H1 (cell line): ENCODE measurements at regions not wholly inside any gene's neighbourhood (a gene's known extent, or its start where the extent isn't known, plus 50 kb on each side); places are given as distances from the start of the nearest gene placed in this dataset.

ENCODE experiments used
- CTCF ChIA-PET: fragments of 300-600 bp; sonication (Branson Sonifier 250); formaldehyde crosslinking; loops from one replicate; lab custom pipeline; 2021; ENCODE audit not compliant: partially characterized antibody; lab: Charles Lee
- POLR2A ChIA-PET: fragments of 300-600 bp; sonication (Branson Sonifier 250); formaldehyde crosslinking; loops from one replicate; lab custom pipeline; 2021; ENCODE audit warnings: inconsistent platforms; ENCODE audit not compliant: partially characterized antibody; lab: Charles Lee
- DNase-seq, 2 experiments: peaks; one replicate each; pipeline versions ENCODE4 v3.0.0 to v3.0.0-alpha.2; 2010 to 2022; ENCODE audit warnings: low spot score in 2 of 2, low read depth in 1 of 2, mixed read lengths in 1 of 2
- FAIRE-seq: peaks from 2 replicates; lab custom pipeline; 2011; peaks lifted over from hg19 to GRCh38; lab: Jason Lieb, UNC
- H2AFZ ChIP-seq: 2 replicates; pipeline ENCODE4 v1.8.1; 2012; ENCODE audit warnings: low read length, inconsistent platforms
- H2AK5ac ChIP-seq: 2 replicates; pipeline ENCODE4 v1.6.1; 2013; ENCODE audit warnings: low read depth, low read length
- H2BK120ac ChIP-seq: replicated peaks from 2 replicates; pipeline ENCODE3; 2013; ENCODE audit warnings: low read depth, low read length, inconsistent platforms
- H2BK12ac ChIP-seq: 2 replicates; pipeline ENCODE4 v1.6.1; 2013; ENCODE audit warnings: low read depth, low read length
- H2BK15ac ChIP-seq: 2 replicates; pipeline ENCODE4 v1.6.1; 2013; ENCODE audit warnings: low read length
- H2BK20ac ChIP-seq: 2 replicates; pipeline ENCODE4 v1.6.1; 2013; ENCODE audit warnings: low read length
- H2BK5ac ChIP-seq: 2 replicates; pipeline ENCODE4 v1.6.1; 2013; ENCODE audit warnings: low read depth, low read length
- H3K14ac ChIP-seq: 2 replicates; pipeline ENCODE4 v1.6.1; 2013; ENCODE audit warnings: inconsistent platforms; ENCODE audit not compliant: insufficient read length
- H3K18ac ChIP-seq: 2 replicates; pipeline ENCODE4 v1.6.1; 2013; ENCODE audit warnings: low read length; ENCODE audit errors: extremely low read depth
- H3K23ac ChIP-seq: 2 replicates; pipeline ENCODE4 v1.6.1; 2013; ENCODE audit warnings: inconsistent platforms; ENCODE audit not compliant: insufficient read length
- H3K23me2 ChIP-seq: 2 replicates; pipeline ENCODE4 v1.6.1; 2013; ENCODE audit warnings: low read depth, low read length
- H3K27ac ChIP-seq: 2 replicates; pipeline ENCODE4 v1.6.1; 2011; ENCODE audit warnings: low read depth, low read length, inconsistent platforms
- H3K27me3 ChIP-seq, 4 experiments: replicated peaks in 1 of 4; 1 replicate in 1 of 4; 2 replicates in 3 of 4; pipeline versions ENCODE4 v1.6.1 to v1.8.1; 2011 to 2013; ENCODE audit warnings: low read length in 3 of 4, mild to moderate bottlenecking in 3 of 4, inconsistent platforms in 2 of 4, mixed read lengths in 2 of 4, moderate library complexity in 1 of 4; ENCODE audit not compliant: control insufficient read depth in 3 of 4, insufficient read depth in 3 of 4; ENCODE audit errors: extremely low read depth in 1 of 4
- H3K36me3 ChIP-seq, 4 experiments: 2 replicates each; pipeline versions ENCODE4 v1.6.1 to v1.8.1; 2011 to 2013; ENCODE audit warnings: mild to moderate bottlenecking in 4 of 4, low read length in 3 of 4, moderate library complexity in 2 of 4, control low read depth in 1 of 4, inconsistent platforms in 1 of 4; ENCODE audit not compliant: insufficient read depth in 4 of 4, control insufficient read depth in 2 of 4
- H3K4ac ChIP-seq: replicated peaks from 2 replicates; pipeline ENCODE3; 2013; ENCODE audit warnings: low read length, low read depth, mixed read lengths, inconsistent platforms; ENCODE audit not compliant: insufficient read length
- H3K4me1 ChIP-seq, 4 experiments: replicated peaks in 1 of 4; 1 replicate in 1 of 4; 2 replicates in 3 of 4; pipeline versions ENCODE4 v1.6.1 to v1.8.1; 2011 to 2013; ENCODE audit warnings: low read length in 3 of 4, inconsistent platforms in 2 of 4, mixed read lengths in 1 of 4; ENCODE audit not compliant: insufficient read depth in 4 of 4, control insufficient read depth in 3 of 4
- H3K4me2 ChIP-seq, 2 experiments: 2 replicates each; pipeline versions ENCODE4 v1.6.1 to v1.8.1; 2011 to 2013; ENCODE audit warnings: low read depth in 2 of 2, low read length in 2 of 2, control low read depth in 1 of 2, inconsistent platforms in 1 of 2, mild to moderate bottlenecking in 1 of 2; ENCODE audit not compliant: insufficient read depth in 1 of 2
- H3K4me3 ChIP-seq, 4 experiments: fragments of 200-600, 300-600 bp in 1 of 4; sonication (generic), shearing (Covaris generic), sonication (Bioruptor Twin) in 1 of 4; 2 replicates each; pipeline versions ENCODE4 v1.5.1 to v1.8.1; 2011 to 2016; ENCODE audit warnings: low read length in 4 of 4, low read depth in 3 of 4, control low read depth in 2 of 4, inconsistent platforms in 2 of 4, mild to moderate bottlenecking in 2 of 4, mixed read lengths in 1 of 4, moderate library complexity in 1 of 4; ENCODE audit not compliant: insufficient read depth in 2 of 4; ENCODE audit errors: extremely low read depth in 1 of 4
- H3K56ac ChIP-seq: replicated peaks from 2 replicates; pipeline ENCODE3; 2013; ENCODE audit warnings: low read depth, mild to moderate bottlenecking, mixed read lengths, low read length, inconsistent platforms; ENCODE audit not compliant: insufficient read length
- H3K79me1 ChIP-seq: 2 replicates; pipeline ENCODE4 v1.6.1; 2013; ENCODE audit warnings: low read depth, low read length, control low read depth
- H3K79me2 ChIP-seq, 2 experiments: 2 replicates each; pipeline versions ENCODE4 v1.6.1 to v1.8.1; 2012 to 2013; ENCODE audit warnings: low read length in 2 of 2, mild to moderate bottlenecking in 2 of 2, inconsistent platforms in 1 of 2; ENCODE audit not compliant: insufficient read depth in 2 of 2, control insufficient read depth in 1 of 2
- H3K9ac ChIP-seq, 4 experiments: replicated peaks in 1 of 4; 1 replicate in 1 of 4; 2 replicates in 3 of 4; pipeline versions ENCODE4 v1.6.1 to v1.8.1; 2011 to 2013; ENCODE audit warnings: low read depth in 3 of 4, low read length in 3 of 4, control low read depth in 2 of 4, mild to moderate bottlenecking in 2 of 4, moderate library complexity in 2 of 4, inconsistent platforms in 1 of 4; ENCODE audit errors: extremely low read depth in 1 of 4
- H3K9me3 ChIP-seq, 2 experiments: 2 replicates each; pipeline versions ENCODE4 v1.6.1 to v1.8.1; 2012 to 2013; ENCODE audit warnings: mild to moderate bottlenecking in 2 of 2, moderate library complexity in 2 of 2, control low read depth in 1 of 2, inconsistent platforms in 1 of 2, low read depth in 1 of 2, low read length in 1 of 2, mixed read lengths in 1 of 2; ENCODE audit not compliant: insufficient read depth in 2 of 2
- H4K20me1 ChIP-seq, 2 experiments: replicated peaks in 1 of 2; 2 replicates each; pipeline versions ENCODE3 to v1.8.1; 2011 to 2013; ENCODE audit warnings: inconsistent platforms in 2 of 2, low read length in 2 of 2, mild to moderate bottlenecking in 1 of 2; ENCODE audit not compliant: insufficient read depth in 2 of 2, control insufficient read depth in 1 of 2
- H4K5ac ChIP-seq: 2 replicates; pipeline ENCODE4 v1.6.1; 2013; ENCODE audit warnings: low read length, low read depth, mixed read lengths, inconsistent platforms; ENCODE audit not compliant: insufficient read length
- H4K8ac ChIP-seq: 2 replicates; pipeline ENCODE4 v1.8.0; 2013; ENCODE audit warnings: mild to moderate bottlenecking, moderate library complexity, low read length, inconsistent platforms; ENCODE audit not compliant: insufficient read depth; ENCODE audit errors: extremely low read depth
- H4K91ac ChIP-seq: replicated peaks from 2 replicates; pipeline ENCODE3; 2013; ENCODE audit warnings: low read length, mixed read lengths, inconsistent platforms; ENCODE audit not compliant: insufficient read length
- MAFK ChIP-seq: IDR thresholded peaks from 2 replicates; pipeline ENCODE4 v1.6.1; 2012; ENCODE audit warnings: low read depth, mild to moderate bottlenecking, improper control_type of control experiment, low read length
- TEAD4 ChIP-seq: IDR thresholded peaks from 2 replicates; pipeline ENCODE4 v1.6.1; 2012; ENCODE audit warnings: low read depth, low read length, inconsistent platforms, mixed read lengths
- WGBS, 2 experiments: shearing (Covaris generic) in 1 of 2; methylation state at CpG; one replicate each; pipeline versions ENCODE4 v1.1.6 to v1.1.7; 2013 to 2015; ENCODE audit warnings: low lambda C conversion rate in 2 of 2, mixed read lengths in 2 of 2, inconsistent platforms in 1 of 2, low coverage in 1 of 2, missing lambda C conversion rate in 1 of 2; ENCODE audit not compliant: insufficient replicate concordance in 2 of 2, insufficient coverage in 1 of 2, insufficient read length in 1 of 2; ENCODE audit errors: extremely low coverage in 1 of 2, missing lambda C conversion rate in 1 of 2; 5-methylcytosine and 5-hydroxymethylcytosine counted together

GRCh38 chr13:87131611-87132010 is 539.6 kb upstream of the SLITRK5 start:
- no peak overlapping the region for H3K4me3 ChIP-seq
- no peaks in the 10 kb centered on the region for H3K36me3 ChIP-seq
- peaks cover 0 to 3% (median 0%) of the 10 kb centered on the region in 4 experiments; a peak in 1 of 7 replicates for H3K4me1 ChIP-seq
- H3K27me3 ChIP-seq = no peaks in the 10 kb centered on the region
- no peak for DNase-seq
- no peak overlapping the region for H3K4me2 ChIP-seq
- no peak overlapping the region for H3K4ac ChIP-seq
- H4K5ac ChIP-seq = no peak overlapping the region
- H3K79me1 ChIP-seq = no peaks in the 10 kb centered on the region
- no peak overlapping the region for H2AFZ ChIP-seq
- no peak overlapping the region for H3K18ac ChIP-seq
- H2BK5ac ChIP-seq = no peak overlapping the region
- POLR2A ChIA-PET = no interaction called here
- H3K27ac ChIP-seq = no peak overlapping the region
- no peak overlapping the region for H3K23ac ChIP-seq
- no peak overlapping the region for H2BK20ac ChIP-seq
- H2AK5ac ChIP-seq = no peak overlapping the region
- no peaks in the 10 kb centered on the region for H3K23me2 ChIP-seq
- H2BK15ac ChIP-seq = no peak overlapping the region
- H2BK120ac ChIP-seq = no peak overlapping the region
- no peak overlapping the region for H3K56ac ChIP-seq
- no peak for FAIRE-seq
- H3K9me3 ChIP-seq = no peaks in the 10 kb centered on the region
- 82% methylated on average over 2 of the region's 2 CpGs; no CpG with 5 or more reads in 1 of the 2 experiments for WGBS, 2 experiments
- H3K14ac ChIP-seq = no peak overlapping the region
- H4K91ac ChIP-seq = no peak overlapping the region
- no peak overlapping the region for H4K8ac ChIP-seq
- no peak overlapping the region for H3K9ac ChIP-seq
- CTCF ChIA-PET = no interaction called here
- H3K79me2 ChIP-seq = no peaks in the 10 kb centered on the region
- TF ChIP-seq TEAD4 (peak; percentile 6; the same call in 1 of the 2 replicates), MAFK (no peak)
- H4K20me1 ChIP-seq = no peaks in the 10 kb centered on the region
- no peak overlapping the region for H2BK12ac ChIP-seq
